ENCODE measurements at regions not wholly inside any gene's neighbourhood (a gene's known extent, or its start where the extent isn't known, plus 50 kb on each side); places are given as distances from the start of the nearest gene placed in this dataset.

DNA sequence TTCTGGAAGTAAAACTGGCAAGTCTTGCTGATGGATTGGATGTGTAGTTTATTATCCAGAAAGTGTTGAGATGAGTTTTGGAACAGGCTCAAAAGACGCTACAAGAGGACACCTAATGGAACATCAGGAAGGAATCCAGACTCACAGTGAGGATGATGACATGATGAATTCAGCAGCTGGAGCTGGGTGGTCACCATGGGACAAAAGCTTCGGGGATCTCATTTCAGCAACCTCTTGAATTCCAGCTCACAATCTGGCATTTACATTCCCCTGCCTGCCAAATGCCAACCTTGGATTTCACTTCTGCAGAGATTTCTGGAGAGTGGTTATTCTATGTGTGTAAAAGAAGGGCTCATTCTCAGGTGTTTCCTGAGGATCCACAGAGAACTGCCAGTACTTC lies 288.0 kb upstream of the TMTC4 start:
- Mint-ChIP-seq H3K36me3 (ENCODE audit: low read depth) (peaks cover 2% of the 10 kb centered on the region), H3K27me3 (ENCODE audit: low read depth) (peaks cover 2% of the 10 kb centered on the region), H3K9me3 (ENCODE audit: low read depth) (peaks cover 11% of the 10 kb centered on the region), H3K4me3 (ENCODE audit: unreplicated experiment) (no peak overlapping the region), H3K4me1 (ENCODE audit: low read depth) (no peaks in the 10 kb centered on the region), H3K27ac (ENCODE audit: unreplicated experiment) (no peak overlapping the region)
- TF ChIP-seq, protein P1, sequence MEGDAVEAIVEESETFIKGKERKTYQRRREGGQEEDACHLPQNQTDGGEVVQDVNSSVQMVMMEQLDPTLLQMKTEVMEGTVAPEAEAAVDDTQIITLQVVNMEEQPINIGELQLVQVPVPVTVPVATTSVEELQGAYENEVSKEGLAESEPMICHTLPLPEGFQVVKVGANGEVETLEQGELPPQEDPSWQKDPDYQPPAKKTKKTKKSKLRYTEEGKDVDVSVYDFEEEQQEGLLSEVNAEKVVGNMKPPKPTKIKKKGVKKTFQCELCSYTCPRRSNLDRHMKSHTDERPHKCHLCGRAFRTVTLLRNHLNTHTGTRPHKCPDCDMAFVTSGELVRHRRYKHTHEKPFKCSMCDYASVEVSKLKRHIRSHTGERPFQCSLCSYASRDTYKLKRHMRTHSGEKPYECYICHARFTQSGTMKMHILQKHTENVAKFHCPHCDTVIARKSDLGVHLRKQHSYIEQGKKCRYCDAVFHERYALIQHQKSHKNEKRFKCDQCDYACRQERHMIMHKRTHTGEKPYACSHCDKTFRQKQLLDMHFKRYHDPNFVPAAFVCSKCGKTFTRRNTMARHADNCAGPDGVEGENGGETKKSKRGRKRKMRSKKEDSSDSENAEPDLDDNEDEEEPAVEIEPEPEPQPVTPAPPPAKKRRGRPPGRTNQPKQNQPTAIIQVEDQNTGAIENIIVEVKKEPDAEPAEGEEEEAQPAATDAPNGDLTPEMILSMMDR (IDR thresholded peaks at IDR 0.05) = no peak
- no peak for DNase-seq (ENCODE audit: low spot score)

GRCh38 chr13:100961186-100961585 lies 286.6 kb upstream of the TMTC4 start:
- no peak overlapping the region for H3K4me3 Mint-ChIP-seq (ENCODE audit: unreplicated experiment)
- DNase-seq (ENCODE audit: low spot score) = no peak
- H3K4me1 Mint-ChIP-seq (ENCODE audit: low read depth) = no peaks in the 10 kb centered on the region
- H3K27me3 Mint-ChIP-seq (ENCODE audit: low read depth) = peaks cover 2% of the 10 kb centered on the region
- peaks cover 3% of the 10 kb centered on the region for H3K9me3 Mint-ChIP-seq (ENCODE audit: low read depth)
- H3K27ac Mint-ChIP-seq (ENCODE audit: unreplicated experiment) = no peak overlapping the region
- TF ChIP-seq, protein P1 (IDR thresholded peaks at IDR 0.05) = no peak
- peaks cover 2% of the 10 kb centered on the region for H3K36me3 Mint-ChIP-seq (ENCODE audit: low read depth)

- Mint-ChIP-seq H3K4me3 (ENCODE audit: unreplicated experiment) (no peak overlapping the region), H3K27ac (ENCODE audit: unreplicated experiment) (no peak overlapping the region), H3K4me1 (ENCODE audit: low read depth) (peaks cover 4% of the 10 kb centered on the region), H3K27me3 (ENCODE audit: low read depth) (peaks cover 2% of the 10 kb centered on the region), H3K36me3 (ENCODE audit: low read depth) (peaks cover 2% of the 10 kb centered on the region), H3K9me3 (ENCODE audit: low read depth) (peaks cover 3% of the 10 kb centered on the region)
- DNase-seq (ENCODE audit: low spot score) = no peak
- TF ChIP-seq, protein P1 (IDR thresholded peaks at IDR 0.05) = no peak
These were observed 284.2 kb upstream of the TMTC4 start for GRCh38 chr13:100958831-100959230.

- no peak for DNase-seq (ENCODE audit: low spot score)
- no peak overlapping the region for H3K27ac Mint-ChIP-seq (ENCODE audit: unreplicated experiment)
- no peak overlapping the region for H3K4me3 Mint-ChIP-seq (ENCODE audit: unreplicated experiment)
- peaks cover 3% of the 10 kb centered on the region for H3K9me3 Mint-ChIP-seq (ENCODE audit: low read depth)
- H3K4me1 Mint-ChIP-seq (ENCODE audit: low read depth) = peaks cover 4% of the 10 kb centered on the region
- TF ChIP-seq, protein P1 (IDR thresholded peaks at IDR 0.05) = no peak
- H3K36me3 Mint-ChIP-seq (ENCODE audit: low read depth) = peaks cover 2% of the 10 kb centered on the region
- H3K27me3 Mint-ChIP-seq (ENCODE audit: low read depth) = peaks cover 2% of the 10 kb centered on the region
These were observed 283.1 kb upstream of the TMTC4 start for GRCh38 chr13:100957741-100958140.

- no peaks in the 10 kb centered on the region for H3K36me3 Mint-ChIP-seq (ENCODE audit: low read depth)
- H3K4me1 Mint-ChIP-seq (ENCODE audit: low read depth) = peaks cover 4% of the 10 kb centered on the region
- TF ChIP-seq, protein P1 (IDR thresholded peaks at IDR 0.05) = no peak
- no peak for DNase-seq (ENCODE audit: low spot score)
- peaks cover under 1% of the 10 kb centered on the region for H3K27me3 Mint-ChIP-seq (ENCODE audit: low read depth)
- H3K9me3 Mint-ChIP-seq (ENCODE audit: low read depth) = no peaks in the 10 kb centered on the region
- no peak overlapping the region for H3K27ac Mint-ChIP-seq (ENCODE audit: unreplicated experiment)
- no peak overlapping the region for H3K4me3 Mint-ChIP-seq (ENCODE audit: unreplicated experiment)
These were observed 280.1 kb upstream of the TMTC4 start for GRCh38 chr13:100954430-100955305.
